CD14-positive monocyte (primary cell): ENCODE measurements at regions not wholly inside any gene's neighbourhood (a gene's known extent, or its start where the extent isn't known, plus 50 kb on each side); places are given as distances from the start of the nearest gene placed in this dataset.

Source experiments
- DNase-seq, 3 donors: peaks; one replicate each; pipeline ENCODE4 v3.0.0-alpha.2; 2011 to 2022
- H2AFZ ChIP-seq: 2 replicates; pipeline ENCODE4 v1.6.0; 2012; ENCODE audit warnings: mild to moderate bottlenecking, low read depth, low read length, inconsistent platforms; ENCODE audit not compliant: insufficient read depth, poor library complexity, severe bottlenecking
- H3K27ac ChIP-seq, 2 donors: 1 replicate in 1 of 2; 2 replicates in 1 of 2; pipeline ENCODE4 v1.5.1; 2012 to 2013; ENCODE audit warnings: low read length in 2 of 2, control low read depth in 1 of 2, inconsistent platforms in 1 of 2, low read depth in 1 of 2, mild to moderate bottlenecking in 1 of 2
- H3K27me3 ChIP-seq, 2 donors: one replicate each; pipeline versions ENCODE4 v1.6.0 to v1.6.1; 2011 to 2013; ENCODE audit warnings: low read length in 2 of 2; ENCODE audit not compliant: control insufficient read depth in 2 of 2, insufficient read depth in 2 of 2
- H3K36me3 ChIP-seq, 2 donors: replicated peaks in 1 of 2; 1 replicate in 1 of 2; 2 replicates in 1 of 2; pipeline versions ENCODE4 v1.5.1 to v1.6.1; 2012 to 2013; ENCODE audit warnings: low read length in 2 of 2, control low read depth in 1 of 2, inconsistent platforms in 1 of 2, mild to moderate bottlenecking in 1 of 2; ENCODE audit not compliant: insufficient read depth in 2 of 2, control insufficient read depth in 1 of 2
- H3K4me1 ChIP-seq, 2 donors: 1 replicate in 1 of 2; 2 replicates in 1 of 2; pipeline versions ENCODE4 v1.5.1 to v1.6.1; 2012 to 2013; ENCODE audit warnings: low read length in 2 of 2, control low read depth in 1 of 2, inconsistent platforms in 1 of 2, mild to moderate bottlenecking in 1 of 2, moderate library complexity in 1 of 2; ENCODE audit not compliant: insufficient read depth in 2 of 2, control insufficient read depth in 1 of 2
- H3K4me2 ChIP-seq: replicated peaks from 2 replicates; pipeline ENCODE3; 2012; ENCODE audit warnings: low read length, moderate library complexity, mild to moderate bottlenecking; ENCODE audit not compliant: poor library complexity, severe bottlenecking; ENCODE audit errors: extremely low read depth
- H3K4me3 ChIP-seq, 3 experiments: fragments of 200-600 bp in 1 of 3; sonication (generic) in 1 of 3; replicated peaks in 1 of 3; 1 replicate in 2 of 3; 2 replicates in 1 of 3; pipeline ENCODE4 v1.5.1; 2011 to 2013; ENCODE audit warnings: low read length in 3 of 3, mild to moderate bottlenecking in 3 of 3, control low read depth in 2 of 3, low read depth in 2 of 3, inconsistent platforms in 1 of 3, moderate library complexity in 1 of 3
- H3K79me2 ChIP-seq: 2 replicates; pipeline ENCODE4 v1.6.0; 2012; ENCODE audit warnings: mild to moderate bottlenecking, control low read depth, inconsistent platforms, low read length, moderate library complexity; ENCODE audit not compliant: insufficient read depth
- H3K9ac ChIP-seq: 2 replicates; pipeline ENCODE4 v1.6.0; 2017; ENCODE audit warnings: low read length, mild to moderate bottlenecking; ENCODE audit not compliant: insufficient read depth, poor library complexity, severe bottlenecking
- H3K9me3 ChIP-seq, 2 donors: replicated peaks in 1 of 2; 1 replicate in 1 of 2; 2 replicates in 1 of 2; pipeline versions ENCODE4 v1.5.1 to v1.6.1; 2012 to 2013; ENCODE audit warnings: low read length in 2 of 2, control low read depth in 1 of 2; ENCODE audit not compliant: control insufficient read depth in 1 of 2, insufficient read depth in 1 of 2
- H4K20me1 ChIP-seq: 2 replicates; pipeline ENCODE4 v1.6.0; 2012; ENCODE audit warnings: mild to moderate bottlenecking, low read length, control low read depth, moderate library complexity; ENCODE audit not compliant: insufficient read depth
- H3K27ac Mint-ChIP-seq, 7 donors: one replicate each; pipeline ENCODE4 v1.8.0; 2020; ENCODE audit warnings: mild to moderate bottlenecking in 7 of 7, mixed read lengths in 7 of 7, moderate library complexity in 6 of 7, inconsistent platforms in 2 of 7
- H3K27me3 Mint-ChIP-seq, 3 donors: one replicate each; pipeline ENCODE4 v1.8.0; 2021 to 2022; ENCODE audit warnings: low read depth in 3 of 3, mild to moderate bottlenecking in 3 of 3, mixed read lengths in 3 of 3, moderate library complexity in 3 of 3, inconsistent platforms in 1 of 3
- H3K36me3 Mint-ChIP-seq, 2 donors: one replicate each; pipeline ENCODE4 v1.8.0; 2020; ENCODE audit warnings: mixed read lengths in 2 of 2, inconsistent platforms in 1 of 2, mild to moderate bottlenecking in 1 of 2
- H3K4me1 Mint-ChIP-seq: one replicate; pipeline ENCODE4 v1.8.0; 2020; ENCODE audit warnings: mild to moderate bottlenecking, mixed read lengths
- H3K4me3 Mint-ChIP-seq, 2 donors: one replicate each; pipeline ENCODE4 v1.8.0; 2020; ENCODE audit warnings: mild to moderate bottlenecking in 2 of 2, mixed read lengths in 2 of 2, moderate library complexity in 1 of 2
- H3K9me3 Mint-ChIP-seq, 7 donors: one replicate each; pipeline ENCODE4 v1.8.0; 2020 to 2022; ENCODE audit warnings: mixed read lengths in 7 of 7, mild to moderate bottlenecking in 6 of 7, moderate library complexity in 6 of 7, inconsistent platforms in 2 of 7
- WGBS: methylation state at CpG from one replicate; pipeline ENCODE4 v1.1.5; 2013; ENCODE audit warnings: missing lambda C conversion rate; ENCODE audit not compliant: insufficient coverage; 5-methylcytosine and 5-hydroxymethylcytosine counted together
- intact Hi-C, 2 donors: fragments of 100-400 bp; cut with micrococcal nuclease; formaldehyde crosslinking; loops; one replicate each; pipeline versions ENCODE4 v1.15.0 to v1.15.1; 2023
- TF ChIP-seq, protein P1 (sequence below): fragments of 200-600 bp; IDR thresholded peaks from one replicate; pipeline ENCODE4 v1.8.0; 2022; ENCODE audit warnings: antibody characterized with exemption, mild to moderate bottlenecking

DNA sequence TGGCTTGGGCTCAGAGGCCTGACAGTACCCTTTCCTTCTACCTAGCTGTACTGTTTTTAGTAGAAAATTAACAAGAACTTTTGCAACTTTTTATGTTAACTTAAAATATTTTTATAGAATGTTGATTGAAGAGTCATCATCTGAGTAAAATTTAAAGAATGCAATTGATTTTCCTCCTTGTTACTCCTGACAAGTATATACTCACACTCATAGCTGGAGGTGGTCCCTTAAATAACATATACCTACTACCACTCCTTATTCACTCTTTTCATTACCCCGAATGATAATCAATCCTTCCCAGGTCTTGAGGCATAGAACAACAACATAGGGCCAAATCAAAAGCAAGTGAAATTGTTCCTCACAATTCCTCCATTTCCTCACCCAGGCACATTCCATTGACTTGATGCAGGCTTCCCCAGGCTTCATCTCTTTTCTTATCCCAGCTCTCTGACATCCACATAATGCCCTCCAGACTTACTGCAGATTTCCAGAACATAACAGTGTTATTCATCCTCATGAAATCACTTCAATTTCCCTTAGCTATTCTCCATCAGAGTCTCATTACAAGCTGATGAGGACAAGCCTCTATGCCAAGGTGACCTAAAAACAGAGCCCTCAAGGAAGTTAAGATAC, 73.2 kb upstream of the ANXA10 start:
- H3K4me1 Mint-ChIP-seq = no peaks in the 10 kb centered on the region
- TF ChIP-seq, protein P1, sequence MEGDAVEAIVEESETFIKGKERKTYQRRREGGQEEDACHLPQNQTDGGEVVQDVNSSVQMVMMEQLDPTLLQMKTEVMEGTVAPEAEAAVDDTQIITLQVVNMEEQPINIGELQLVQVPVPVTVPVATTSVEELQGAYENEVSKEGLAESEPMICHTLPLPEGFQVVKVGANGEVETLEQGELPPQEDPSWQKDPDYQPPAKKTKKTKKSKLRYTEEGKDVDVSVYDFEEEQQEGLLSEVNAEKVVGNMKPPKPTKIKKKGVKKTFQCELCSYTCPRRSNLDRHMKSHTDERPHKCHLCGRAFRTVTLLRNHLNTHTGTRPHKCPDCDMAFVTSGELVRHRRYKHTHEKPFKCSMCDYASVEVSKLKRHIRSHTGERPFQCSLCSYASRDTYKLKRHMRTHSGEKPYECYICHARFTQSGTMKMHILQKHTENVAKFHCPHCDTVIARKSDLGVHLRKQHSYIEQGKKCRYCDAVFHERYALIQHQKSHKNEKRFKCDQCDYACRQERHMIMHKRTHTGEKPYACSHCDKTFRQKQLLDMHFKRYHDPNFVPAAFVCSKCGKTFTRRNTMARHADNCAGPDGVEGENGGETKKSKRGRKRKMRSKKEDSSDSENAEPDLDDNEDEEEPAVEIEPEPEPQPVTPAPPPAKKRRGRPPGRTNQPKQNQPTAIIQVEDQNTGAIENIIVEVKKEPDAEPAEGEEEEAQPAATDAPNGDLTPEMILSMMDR = no peak
- no peak overlapping the region for H3K4me3 ChIP-seq
- H3K36me3 ChIP-seq = no peaks in the 10 kb centered on the region
- H3K36me3 Mint-ChIP-seq = no peaks in the 10 kb centered on the region
- peaks cover 0 to 11% of the 10 kb centered on the region in 2 donors for H3K9me3 ChIP-seq
- no peak overlapping the region for H3K9ac ChIP-seq
- no peak overlapping the region for H3K4me2 ChIP-seq
- no peaks in the 10 kb centered on the region for H4K20me1 ChIP-seq
- no peak for DNase-seq
- H3K27ac Mint-ChIP-seq = peak overlapping the region in 1 of 7 donors; percentile 37
- H2AFZ ChIP-seq = no peak overlapping the region
- no peak overlapping the region for H3K4me3 Mint-ChIP-seq
- no peaks in the 10 kb centered on the region for H3K27me3 ChIP-seq
- WGBS = 80% methylated on average over 1 of the region's 1 CpG
- no peaks in the 10 kb centered on the region for H3K79me2 ChIP-seq
- H3K27me3 Mint-ChIP-seq = no peaks in the 10 kb centered on the region
- no peak overlapping the region for H3K27ac ChIP-seq
- intact Hi-C loops = no loop called here
- peaks cover 2 to 22% (median 5%) of the 10 kb centered on the region in 7 donors for H3K9me3 Mint-ChIP-seq
- H3K4me1 ChIP-seq = no peaks in the 10 kb centered on the region

DNA sequence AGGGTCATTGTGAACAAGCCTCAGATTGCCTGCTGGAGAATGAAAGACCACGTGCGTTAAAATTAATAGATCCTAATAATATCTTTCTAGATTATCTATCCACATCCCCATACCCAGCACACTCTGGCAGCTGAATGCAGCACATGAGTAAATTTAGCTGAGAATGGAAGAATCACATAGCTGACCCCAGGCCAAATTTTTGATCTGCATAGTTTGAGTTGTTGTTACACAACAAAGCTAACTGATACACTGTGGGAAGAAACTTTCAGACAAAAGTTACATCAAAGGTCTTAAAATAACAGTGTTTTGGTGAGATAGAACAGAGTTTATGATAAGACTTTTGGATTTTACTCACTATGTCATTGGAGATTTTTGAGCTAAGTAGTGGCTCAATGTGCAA, 72.4 kb upstream of the ANXA10 start:
- no peaks in the 10 kb centered on the region for H3K4me1 ChIP-seq
- WGBS = no CpG with 5 or more reads among the region's 2 CpGs
- H3K27me3 ChIP-seq = no peaks in the 10 kb centered on the region
- DNase-seq = no peak
- no peak overlapping the region for H2AFZ ChIP-seq
- peaks cover 2 to 22% (median 7%) of the 10 kb centered on the region in 7 donors for H3K9me3 Mint-ChIP-seq
- H3K27ac ChIP-seq = no peak overlapping the region
- no peaks in the 10 kb centered on the region for H3K36me3 ChIP-seq
- H3K4me3 Mint-ChIP-seq = no peak overlapping the region
- no peak overlapping the region for H3K4me3 ChIP-seq
- TF ChIP-seq, protein P1 = no peak
- no peak overlapping the region for H3K4me2 ChIP-seq
- H3K79me2 ChIP-seq = no peaks in the 10 kb centered on the region
- no peaks in the 10 kb centered on the region for H4K20me1 ChIP-seq
- H3K27ac Mint-ChIP-seq = no peak overlapping the region
- no peaks in the 10 kb centered on the region for H3K27me3 Mint-ChIP-seq
- peaks cover 0 to 11% of the 10 kb centered on the region in 2 donors for H3K9me3 ChIP-seq
- H3K9ac ChIP-seq = no peak overlapping the region
- no peaks in the 10 kb centered on the region for H3K36me3 Mint-ChIP-seq
- intact Hi-C loops = no loop called here
- no peaks in the 10 kb centered on the region for H3K4me1 Mint-ChIP-seq
